ENCODE measurements at regions not wholly inside any gene's neighbourhood (a gene's known extent, or its start where the extent isn't known, plus 50 kb on each side); places are given as distances from the start of the nearest gene placed in this dataset.

DNA sequence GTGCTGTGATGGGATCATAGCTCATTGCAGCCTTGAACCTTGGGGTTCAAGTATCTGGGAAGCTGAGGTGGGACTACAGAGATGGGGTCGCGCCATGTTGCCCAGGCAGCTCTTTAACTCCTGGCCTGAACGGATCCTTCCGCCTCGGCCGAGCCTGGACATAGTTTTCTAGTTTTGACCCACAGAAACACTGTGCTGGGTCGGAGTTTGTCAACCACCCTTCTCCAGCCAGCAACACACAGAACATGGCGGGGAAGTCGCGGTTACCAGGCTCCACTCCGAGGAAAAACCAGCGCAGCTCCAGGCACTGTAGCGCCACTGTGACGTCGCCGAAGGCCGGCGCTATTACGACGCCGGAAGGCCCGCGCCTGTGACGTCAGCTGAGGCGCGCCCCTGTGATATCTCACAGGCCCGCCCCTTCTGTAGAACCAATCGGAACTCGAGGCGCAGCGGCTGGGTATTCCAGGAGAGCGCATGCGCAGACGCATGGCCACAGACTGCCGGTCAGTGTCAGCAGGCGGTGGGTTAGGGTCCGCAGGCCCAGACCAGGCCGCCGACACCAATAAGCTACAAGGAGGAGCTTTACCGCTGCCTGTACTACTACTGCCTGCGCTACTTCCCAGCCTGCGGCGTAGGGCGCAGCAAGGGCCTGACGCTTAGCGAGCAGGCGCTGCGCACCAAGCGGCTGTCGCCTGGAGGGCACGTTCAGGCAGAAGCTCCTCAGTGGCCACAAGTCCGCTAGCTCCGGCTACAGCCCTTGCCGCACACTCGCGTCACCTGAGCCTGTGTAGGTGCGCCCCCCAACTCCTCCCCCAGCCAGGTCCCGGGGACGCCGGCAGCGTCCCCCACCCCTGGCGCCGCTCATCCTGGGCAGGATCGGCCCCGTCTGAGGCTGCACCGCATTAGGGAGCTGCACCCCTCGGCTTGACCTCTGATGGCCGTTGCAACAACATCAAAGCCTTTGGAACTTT, 135.2 kb upstream of the KCTD7 start:
- 0 to 1% (median 0%) methylated on average over 56 to 68 of the region's 68 CpGs for WGBS, 3 donors
- peak; percentile 98 to 99 (median 98) for DNase-seq
- no peaks in the 10 kb centered on the region for H3K9me3 ChIP-seq
- intact Hi-C loops (cut with DNase I) = loop anchor here in 1 of 4 donors (5.0 kb wide), 1 partner anchor 354 kb away; no protein-coding TSS in a partner anchor
- peaks cover 6% of the 10 kb centered on the region for H3K4me1 ChIP-seq (ENCODE audit: insufficient read depth)
- H3K27ac ChIP-seq = peak overlapping the region; percentile 87 to 95
- TF ChIP-seq POLR2A (IDR thresholded peaks at IDR 0.05) = peak; percentile 98
- TF ChIP-seq EP300 (IDR thresholded peaks at IDR 0.05) = peak; percentile 62
- TF ChIP-seq, protein P1, sequence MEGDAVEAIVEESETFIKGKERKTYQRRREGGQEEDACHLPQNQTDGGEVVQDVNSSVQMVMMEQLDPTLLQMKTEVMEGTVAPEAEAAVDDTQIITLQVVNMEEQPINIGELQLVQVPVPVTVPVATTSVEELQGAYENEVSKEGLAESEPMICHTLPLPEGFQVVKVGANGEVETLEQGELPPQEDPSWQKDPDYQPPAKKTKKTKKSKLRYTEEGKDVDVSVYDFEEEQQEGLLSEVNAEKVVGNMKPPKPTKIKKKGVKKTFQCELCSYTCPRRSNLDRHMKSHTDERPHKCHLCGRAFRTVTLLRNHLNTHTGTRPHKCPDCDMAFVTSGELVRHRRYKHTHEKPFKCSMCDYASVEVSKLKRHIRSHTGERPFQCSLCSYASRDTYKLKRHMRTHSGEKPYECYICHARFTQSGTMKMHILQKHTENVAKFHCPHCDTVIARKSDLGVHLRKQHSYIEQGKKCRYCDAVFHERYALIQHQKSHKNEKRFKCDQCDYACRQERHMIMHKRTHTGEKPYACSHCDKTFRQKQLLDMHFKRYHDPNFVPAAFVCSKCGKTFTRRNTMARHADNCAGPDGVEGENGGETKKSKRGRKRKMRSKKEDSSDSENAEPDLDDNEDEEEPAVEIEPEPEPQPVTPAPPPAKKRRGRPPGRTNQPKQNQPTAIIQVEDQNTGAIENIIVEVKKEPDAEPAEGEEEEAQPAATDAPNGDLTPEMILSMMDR (IDR thresholded peaks at IDR 0.05) = peak in 2 of 3 donors; percentile 42 to 57
- no peaks in the 10 kb centered on the region for H3K27me3 ChIP-seq
- H3K4me3 ChIP-seq = peak overlapping the region; percentile 84
- H3K36me3 ChIP-seq = no peaks in the 10 kb centered on the region

DNA sequence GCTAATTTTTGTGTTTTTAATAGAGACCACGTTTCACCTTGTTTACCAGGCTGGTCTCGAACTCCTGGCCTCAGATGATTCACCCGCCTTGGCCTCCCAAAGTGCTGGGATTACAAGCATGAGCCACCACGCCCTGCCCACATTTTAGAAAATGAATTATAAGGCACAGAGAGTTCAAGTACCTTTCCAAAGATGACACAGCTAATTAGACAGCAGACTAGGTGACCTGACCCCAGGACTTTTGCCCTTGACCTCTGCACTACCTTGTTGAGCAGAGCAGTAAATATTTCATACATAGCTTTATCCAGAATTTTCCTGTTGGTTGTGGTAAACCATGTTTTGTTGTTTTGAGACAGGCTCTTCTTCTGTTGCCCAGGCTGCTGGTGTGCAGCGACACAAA, 131.3 kb upstream of the KCTD7 start:
- H3K4me1 ChIP-seq (ENCODE audit: insufficient read depth) = peaks cover 7% of the 10 kb centered on the region
- H3K9me3 ChIP-seq = no peaks in the 10 kb centered on the region
- no peaks in the 10 kb centered on the region for H3K36me3 ChIP-seq
- WGBS, 3 donors = 81 to 88% (median 85%) methylated on average over 5 of the region's 5 CpGs
- TF ChIP-seq POLR2A (IDR thresholded peaks at IDR 0.05) = no peak
- TF ChIP-seq, protein P1 (IDR thresholded peaks at IDR 0.05) = no peak
- no peak for TF ChIP-seq EP300 (IDR thresholded peaks at IDR 0.05)
- peak in 1 of 5 donors; percentile 19 for DNase-seq
- H3K27me3 ChIP-seq = no peaks in the 10 kb centered on the region
- intact Hi-C loops (cut with DNase I) = no loop called here
- H3K4me3 ChIP-seq = no peak overlapping the region
- no peak overlapping the region for H3K27ac ChIP-seq

DNA sequence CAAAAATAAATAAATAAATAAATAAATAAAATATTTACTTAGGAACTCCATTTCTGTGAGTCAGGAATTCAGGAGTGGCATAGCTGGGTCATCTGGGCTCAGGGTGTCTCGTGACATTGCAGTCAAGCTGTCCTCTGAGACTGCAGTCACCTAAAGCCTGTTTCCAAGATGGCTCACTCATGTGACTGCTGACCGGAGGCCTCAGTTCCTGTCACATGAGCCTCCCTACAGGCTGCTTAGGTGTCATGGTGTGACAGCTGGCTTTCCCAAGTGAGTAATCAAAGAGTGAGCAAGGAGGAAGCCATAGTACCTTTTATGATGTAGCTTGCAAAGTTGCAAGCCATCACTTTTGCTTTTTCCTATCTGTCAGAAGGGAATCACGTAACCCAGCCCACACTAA, 128.6 kb upstream of the KCTD7 start:
- 95 to 97% (median 97%) methylated on average over 3 of the region's 3 CpGs for WGBS, 3 donors
- Histone ChIP-seq H3K36me3 (no peaks in the 10 kb centered on the region), H3K9me3 (no peaks in the 10 kb centered on the region), H3K4me3 (no peak overlapping the region), H3K4me1 (ENCODE audit: insufficient read depth) (peaks cover 1% of the 10 kb centered on the region), H3K27ac (no peak overlapping the region), H3K27me3 (no peaks in the 10 kb centered on the region)
- peak in 2 of 5 donors; percentile 2 to 14 for DNase-seq
- TF ChIP-seq POLR2A (IDR thresholded peaks at IDR 0.05) (no peak), EP300 (IDR thresholded peaks at IDR 0.05) (no peak)
- TF ChIP-seq, protein P1 (IDR thresholded peaks at IDR 0.05) = no peak
- intact Hi-C loops (cut with DNase I) = no loop called here

DNA sequence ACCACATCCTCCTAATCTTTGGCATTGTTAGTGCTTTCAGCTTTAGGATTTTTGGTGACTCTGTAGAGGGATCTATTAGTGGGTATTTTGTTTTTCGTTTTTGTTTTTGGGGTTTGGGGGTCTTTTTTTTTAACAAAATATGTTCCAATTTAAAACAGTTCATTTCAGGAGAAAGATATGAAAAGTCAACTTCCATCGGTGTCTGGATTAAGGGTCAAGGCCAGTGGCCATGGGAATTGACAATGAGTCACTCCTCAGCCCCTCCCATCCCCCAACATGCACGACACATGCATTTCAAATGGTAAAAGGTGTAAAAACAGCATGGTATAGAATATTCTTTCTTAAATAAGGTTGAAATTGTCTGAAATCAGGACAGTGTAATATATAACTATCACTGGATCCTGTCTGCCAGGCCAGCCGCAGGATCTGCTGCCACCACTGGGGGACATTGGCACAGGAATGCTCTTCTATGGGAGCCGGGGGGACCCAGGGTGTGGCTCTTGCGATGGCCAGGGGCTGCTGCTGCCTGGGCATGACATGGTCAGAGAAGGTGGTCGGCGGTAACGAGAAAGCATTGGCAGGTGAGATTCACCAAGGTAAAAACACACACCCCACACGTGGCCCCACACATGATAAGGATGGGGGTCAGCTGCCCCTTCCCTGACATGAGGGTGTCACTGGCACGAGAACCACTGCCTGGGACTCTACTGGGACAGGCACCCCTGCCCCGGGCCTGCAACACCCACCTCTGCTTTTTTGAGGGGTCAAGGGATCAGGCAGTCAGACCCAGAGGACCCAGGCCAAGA, 126.2 kb upstream of the KCTD7 start:
- TF ChIP-seq POLR2A (IDR thresholded peaks at IDR 0.05) (no peak), EP300 (IDR thresholded peaks at IDR 0.05) (no peak)
- TF ChIP-seq, protein P1 (IDR thresholded peaks at IDR 0.05) = no peak
- Histone ChIP-seq H3K4me1 (ENCODE audit: insufficient read depth) (peaks cover 1% of the 10 kb centered on the region), H3K27me3 (no peaks in the 10 kb centered on the region), H3K36me3 (no peaks in the 10 kb centered on the region), H3K9me3 (no peaks in the 10 kb centered on the region), H3K4me3 (no peak overlapping the region), H3K27ac (no peak overlapping the region)
- intact Hi-C loops (cut with DNase I) = no loop called here
- 64 to 74% (median 71%) methylated on average over 12 of the region's 12 CpGs for WGBS, 3 donors
- DNase-seq = peak in 2 of 5 donors; percentile 11 to 32

Measured in ovary (tissue), 7 donors.